LNCAP (cell line): ENCODE measurements at regions not wholly inside any gene's neighbourhood (a gene's known extent, or its start where the extent isn't known, plus 50 kb on each side); places are given as distances from the start of the nearest gene placed in this dataset.

Source experiments
- CTCF ChIP-seq: fragments of 450-650 bp; IDR thresholded peaks from 2 replicates; pipeline ENCODE4 v1.5.1; 2017; ENCODE audit warnings: mild to moderate bottlenecking

GRCh38 chrX:20414066-20414465 lies 147.4 kb upstream of the RPS6KA3 start:
- TF ChIP-seq CTCF, result no peak

GRCh38 chrX:20412871-20413486 lies 146.3 kb upstream of the RPS6KA3 start:
- TF ChIP-seq CTCF, result no peak

- TF ChIP-seq CTCF, result no peak
Observed at GRCh38 chrX:20410540-20410939, 143.8 kb upstream of the RPS6KA3 start.

GRCh38 chrX:20409991-20410390 lies 143.3 kb upstream of the RPS6KA3 start:
- no peak for TF ChIP-seq CTCF

GRCh38 chrX:20402956-20403355 lies 136.2 kb upstream of the RPS6KA3 start:
- TF ChIP-seq CTCF, result no peak

- TF ChIP-seq CTCF, result no peak
Observed at GRCh38 chrX:20399728-20400414, 133.2 kb upstream of the RPS6KA3 start.

- TF ChIP-seq CTCF, result no peak
Observed at GRCh38 chrX:20397587-20397986, 130.9 kb upstream of the RPS6KA3 start.

GRCh38 chrX:20394451-20394850 lies 127.7 kb upstream of the RPS6KA3 start:
- no peak for TF ChIP-seq CTCF
